Effector memory CD4-positive, alpha-beta T cell (primary cell): ENCODE measurements at regions not wholly inside any gene's neighbourhood (a gene's known extent, or its start where the extent isn't known, plus 50 kb on each side); places are given as distances from the start of the nearest gene placed in this dataset.

ENCODE experiments used
- DNase-seq, 3 donors: peaks; one replicate each; pipeline ENCODE4 v3.0.0-alpha.2; 2020
- H3K27ac ChIP-seq: 2 replicates; pipeline ENCODE4 v1.7.0; 2013; ENCODE audit warnings: mild to moderate bottlenecking, low read length, moderate library complexity; ENCODE audit not compliant: insufficient read depth, poor library complexity, severe bottlenecking
- H3K27me3 ChIP-seq: replicated peaks from 2 replicates; pipeline ENCODE4 v1.7.0; 2013; ENCODE audit warnings: mild to moderate bottlenecking, low read length; ENCODE audit not compliant: insufficient read depth, control insufficient read depth, poor library complexity, severe bottlenecking
- H3K36me3 ChIP-seq: 2 replicates; pipeline ENCODE4 v1.7.0; 2013; ENCODE audit warnings: mild to moderate bottlenecking, low read length, moderate library complexity; ENCODE audit not compliant: control insufficient read depth, insufficient read depth
- H3K4me1 ChIP-seq: 2 replicates; pipeline ENCODE4 v1.7.0; 2013; ENCODE audit warnings: low read length, mild to moderate bottlenecking; ENCODE audit not compliant: control insufficient read depth, insufficient read depth, poor library complexity, severe bottlenecking
- H3K4me3 ChIP-seq: 2 replicates; pipeline ENCODE4 v1.7.0; 2013; ENCODE audit warnings: low read length, low read depth, mild to moderate bottlenecking; ENCODE audit not compliant: insufficient read depth, poor library complexity, severe bottlenecking
- H3K9me3 ChIP-seq: 2 replicates; pipeline ENCODE4 v1.7.0; 2013; ENCODE audit warnings: mild to moderate bottlenecking, low read length, moderate library complexity; ENCODE audit not compliant: control insufficient read depth

DNA sequence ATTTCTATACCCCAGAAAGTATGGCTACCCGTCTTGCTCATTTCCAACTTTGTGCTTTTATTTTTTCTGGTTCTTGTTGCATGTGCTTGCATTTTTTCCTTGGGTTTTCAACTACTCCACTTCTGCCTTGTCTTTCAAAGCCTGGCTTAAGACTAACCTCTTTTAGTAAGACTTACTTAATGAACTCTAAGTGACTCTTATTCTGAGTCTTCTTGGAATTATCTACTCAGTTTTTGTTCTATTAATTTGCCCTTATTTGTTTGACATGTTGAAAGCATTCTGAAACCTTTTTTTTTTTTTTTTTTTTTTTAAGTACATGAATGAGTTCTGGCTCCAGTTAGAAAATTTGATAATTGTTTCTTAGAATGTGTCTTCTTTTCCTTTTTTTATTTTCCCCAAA, 74.8 kb downstream of the SLIT2 start:
- Histone ChIP-seq H3K4me1 (no peaks in the 10 kb centered on the region), H3K27ac (no peak overlapping the region), H3K4me3 (no peak overlapping the region), H3K9me3 (no peaks in the 10 kb centered on the region), H3K36me3 (no peaks in the 10 kb centered on the region), H3K27me3 (no peaks in the 10 kb centered on the region)
- DNase-seq, result no peak

DNA sequence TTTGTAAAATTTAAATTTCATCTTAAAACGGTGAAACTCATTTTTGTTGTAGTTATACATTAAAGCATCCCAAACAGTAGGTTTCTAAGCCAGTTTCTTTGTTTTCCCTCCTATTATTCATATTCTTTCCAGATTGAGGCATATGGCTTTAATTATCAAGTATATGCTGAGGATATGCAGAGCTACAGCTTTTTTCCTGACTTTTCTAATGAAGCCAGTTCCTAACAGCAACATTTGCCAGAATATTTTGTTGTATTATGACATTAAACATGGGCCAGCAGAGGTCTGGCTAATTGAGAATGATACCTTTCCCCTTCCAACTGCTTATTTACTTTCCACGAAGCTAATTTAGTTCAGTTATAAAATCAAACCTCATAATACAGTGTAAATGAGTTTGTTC, 75.3 kb downstream of the SLIT2 start:
- no peak overlapping the region for H3K4me3 ChIP-seq
- no peak for DNase-seq
- no peaks in the 10 kb centered on the region for H3K4me1 ChIP-seq
- H3K9me3 ChIP-seq, result no peaks in the 10 kb centered on the region
- no peaks in the 10 kb centered on the region for H3K36me3 ChIP-seq
- H3K27ac ChIP-seq, result no peak overlapping the region
- no peaks in the 10 kb centered on the region for H3K27me3 ChIP-seq

DNA sequence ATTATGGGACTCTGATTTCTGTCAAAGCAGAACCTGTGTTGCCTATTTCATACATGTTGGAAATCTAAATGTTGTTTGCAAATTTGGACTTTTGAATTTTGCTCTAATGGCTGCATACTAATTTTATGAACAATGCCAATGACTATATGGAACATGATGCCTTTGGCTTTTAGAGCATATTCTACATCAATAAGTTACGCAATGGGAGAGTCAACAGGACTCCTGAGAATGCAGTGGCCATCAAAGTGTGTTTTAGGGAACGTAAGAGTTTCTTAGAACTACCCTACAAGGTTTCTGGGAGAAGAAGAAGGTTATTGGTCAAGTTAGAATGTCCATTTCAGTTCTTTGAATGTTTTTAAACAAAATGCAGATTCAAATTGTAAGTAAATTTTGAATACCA, 76.1 kb downstream of the SLIT2 start:
- Histone ChIP-seq H3K27me3 (no peaks in the 10 kb centered on the region), H3K27ac (no peak overlapping the region), H3K9me3 (no peaks in the 10 kb centered on the region), H3K36me3 (no peaks in the 10 kb centered on the region), H3K4me1 (no peaks in the 10 kb centered on the region), H3K4me3 (no peak overlapping the region)
- no peak for DNase-seq

DNA sequence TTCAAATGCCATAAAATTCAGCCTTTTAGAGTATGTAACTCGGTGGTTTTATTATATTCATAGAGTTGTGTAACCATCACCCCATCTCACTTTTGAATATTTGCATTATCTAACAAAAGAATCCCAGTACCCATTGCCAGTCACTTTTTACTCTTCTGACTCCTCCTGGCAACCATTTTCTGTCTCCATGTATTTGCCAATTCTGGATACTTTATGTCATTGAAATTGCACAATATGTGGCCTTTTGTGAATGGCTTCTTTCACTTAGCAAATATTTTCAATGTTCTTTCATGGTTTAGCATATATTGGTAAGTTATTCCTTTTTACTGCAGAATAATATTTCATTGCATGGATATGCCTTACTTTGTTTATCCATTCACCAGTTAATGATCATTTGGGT, 79.9 kb downstream of the SLIT2 start:
- Histone ChIP-seq H3K27me3 (no peaks in the 10 kb centered on the region), H3K27ac (no peak overlapping the region), H3K9me3 (no peaks in the 10 kb centered on the region), H3K4me1 (no peaks in the 10 kb centered on the region), H3K36me3 (no peaks in the 10 kb centered on the region), H3K4me3 (no peak overlapping the region)
- no peak for DNase-seq

DNA sequence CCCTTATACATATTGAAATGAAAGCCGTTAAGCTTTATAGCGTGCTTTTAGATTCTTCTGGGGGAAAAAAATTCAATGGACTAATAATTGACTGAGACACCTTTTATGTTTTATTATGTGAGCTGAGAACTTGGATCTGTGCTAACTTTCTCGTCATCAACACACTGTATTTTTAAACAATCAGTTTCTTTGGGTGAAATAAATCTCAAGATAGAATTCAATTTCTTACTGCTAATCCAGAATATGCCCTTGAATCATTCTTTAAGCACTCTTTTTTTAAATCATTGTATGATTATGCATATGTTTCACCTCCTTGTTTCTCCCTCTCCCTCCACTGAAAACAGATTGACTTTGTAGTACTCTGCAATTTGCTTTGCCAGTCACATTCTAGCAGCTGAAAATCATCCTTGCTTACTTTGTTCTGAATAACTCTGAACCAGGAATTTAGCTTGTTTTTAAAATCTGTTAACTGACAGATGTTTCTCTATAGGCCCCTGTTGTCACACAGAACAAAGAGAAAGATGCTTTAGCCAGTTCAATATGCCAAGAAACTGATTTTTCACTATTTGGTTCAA, 81.5 kb downstream of the SLIT2 start:
- Histone ChIP-seq H3K27me3 (no peaks in the 10 kb centered on the region), H3K27ac (no peak overlapping the region), H3K36me3 (no peaks in the 10 kb centered on the region), H3K9me3 (no peaks in the 10 kb centered on the region), H3K4me1 (no peaks in the 10 kb centered on the region), H3K4me3 (no peak overlapping the region)
- no peak for DNase-seq

DNA sequence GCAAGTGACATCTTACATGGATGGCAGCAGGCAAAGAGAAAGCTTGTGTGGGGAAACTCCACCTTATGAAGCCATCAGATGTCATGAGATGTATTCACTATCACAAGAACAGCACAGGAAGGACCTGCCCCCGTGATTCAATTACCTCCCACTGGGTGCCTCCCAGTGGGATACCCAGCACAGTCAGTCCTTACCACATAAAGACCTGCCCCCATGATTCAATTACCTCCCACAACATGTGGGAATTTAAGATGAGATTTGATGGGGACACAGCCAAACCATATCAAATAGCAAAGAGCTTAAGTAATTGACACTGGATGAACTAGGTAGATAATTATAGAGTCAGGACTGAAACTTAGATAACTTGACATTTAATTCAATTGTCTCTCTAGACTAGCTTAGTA, 85.6 kb downstream of the SLIT2 start:
- H3K36me3 ChIP-seq, result no peaks in the 10 kb centered on the region
- no peak for DNase-seq
- H3K27ac ChIP-seq, result no peak overlapping the region
- no peaks in the 10 kb centered on the region for H3K27me3 ChIP-seq
- no peak overlapping the region for H3K4me3 ChIP-seq
- no peaks in the 10 kb centered on the region for H3K9me3 ChIP-seq
- no peaks in the 10 kb centered on the region for H3K4me1 ChIP-seq

DNA sequence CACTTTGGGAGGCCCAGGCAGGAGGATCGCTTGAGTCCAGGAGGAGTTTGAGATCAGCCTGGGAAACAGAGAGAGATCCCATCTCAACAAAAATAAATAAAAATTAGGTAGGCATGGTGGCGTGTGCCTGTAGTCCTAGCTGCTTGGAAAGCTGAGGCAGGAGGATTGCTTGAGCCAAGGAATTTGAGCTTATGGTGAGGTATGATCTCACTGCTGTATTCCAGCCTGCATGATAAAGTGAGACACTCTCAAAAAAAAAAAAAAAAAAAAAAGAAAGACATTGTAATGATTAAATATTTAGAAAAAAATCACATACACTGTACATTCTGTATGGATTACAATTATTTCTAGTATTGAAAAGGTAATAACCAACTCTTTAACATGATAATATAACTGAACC, 87.1 kb downstream of the SLIT2 start:
- no peaks in the 10 kb centered on the region for H3K36me3 ChIP-seq
- H3K9me3 ChIP-seq, result no peaks in the 10 kb centered on the region
- H3K27me3 ChIP-seq, result no peaks in the 10 kb centered on the region
- no peak overlapping the region for H3K27ac ChIP-seq
- DNase-seq, result no peak
- H3K4me3 ChIP-seq, result no peak overlapping the region
- no peaks in the 10 kb centered on the region for H3K4me1 ChIP-seq

DNA sequence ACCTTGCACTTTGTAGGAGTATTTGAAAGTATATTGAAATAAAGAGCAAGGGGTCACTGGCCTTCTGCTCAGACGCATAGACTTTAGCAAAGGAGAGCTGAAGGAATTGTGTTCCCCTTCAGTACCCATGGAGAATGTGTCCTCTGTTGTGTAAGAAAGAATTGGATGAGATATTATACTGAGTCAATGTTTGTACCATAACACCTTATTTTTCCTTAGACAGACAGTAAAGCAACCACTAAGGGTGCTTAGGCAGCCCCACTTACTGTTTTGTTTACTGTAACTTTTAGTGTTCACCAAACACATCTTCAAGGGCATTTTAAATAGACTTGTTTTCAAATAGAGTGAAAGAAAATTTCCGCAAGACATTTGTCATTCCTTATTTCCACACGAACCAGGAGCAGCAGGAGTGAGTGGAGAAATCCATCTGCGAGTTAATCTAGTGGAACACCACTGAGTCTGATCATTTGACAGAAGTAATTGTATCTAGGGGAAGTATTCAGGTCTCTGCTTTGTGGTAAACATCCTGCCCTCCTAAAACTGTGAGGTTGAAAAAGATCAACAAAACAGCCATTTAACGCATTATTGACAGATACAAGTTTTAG, 89.5 kb downstream of the SLIT2 start:
- no peak overlapping the region for H3K27ac ChIP-seq
- H3K36me3 ChIP-seq, result no peaks in the 10 kb centered on the region
- no peaks in the 10 kb centered on the region for H3K4me1 ChIP-seq
- H3K4me3 ChIP-seq, result no peak overlapping the region
- no peaks in the 10 kb centered on the region for H3K27me3 ChIP-seq
- DNase-seq, result no peak
- no peaks in the 10 kb centered on the region for H3K9me3 ChIP-seq

DNA sequence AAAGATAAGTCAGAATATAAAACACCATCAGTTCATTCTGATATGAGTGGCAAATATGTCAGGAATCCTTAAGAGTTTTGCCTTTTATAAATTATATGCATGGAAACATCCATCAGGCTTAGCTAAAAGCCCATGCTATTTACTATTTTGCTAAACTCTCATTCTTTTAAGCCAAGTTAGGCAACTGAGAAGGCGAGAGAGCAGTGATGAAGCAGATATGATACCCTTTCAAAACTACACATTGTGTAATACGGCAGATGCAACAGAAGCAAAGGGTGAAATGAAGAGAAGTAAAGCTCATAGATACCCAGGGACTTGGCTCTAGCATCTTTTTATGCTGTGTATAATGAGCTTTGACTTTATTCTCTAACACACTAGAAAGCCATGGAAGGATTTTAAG, 95.8 kb downstream of the SLIT2 start:
- Histone ChIP-seq H3K4me3 (no peak overlapping the region), H3K27me3 (no peaks in the 10 kb centered on the region), H3K9me3 (no peaks in the 10 kb centered on the region), H3K4me1 (no peaks in the 10 kb centered on the region), H3K36me3 (no peaks in the 10 kb centered on the region), H3K27ac (no peak overlapping the region)
- DNase-seq, result no peak

DNA sequence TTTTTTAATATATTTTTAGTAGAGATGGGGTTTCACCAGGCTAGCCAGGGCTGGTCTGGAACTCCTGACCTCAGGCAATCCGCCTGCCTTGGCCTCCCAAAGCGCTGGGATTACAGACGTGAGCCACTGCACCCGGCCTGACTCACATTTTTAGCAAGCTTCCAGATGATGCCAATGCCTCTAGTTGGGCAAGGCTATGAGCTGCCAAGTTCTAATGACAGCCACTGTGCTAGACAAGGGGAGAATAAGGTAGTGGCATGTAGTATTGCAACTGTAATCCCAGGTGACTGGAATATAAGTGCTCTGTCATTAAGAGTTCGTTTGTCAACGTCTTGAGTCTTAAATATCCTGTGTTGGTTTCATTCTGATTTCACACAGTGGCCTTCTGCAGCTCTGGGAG, 96.7 kb downstream of the SLIT2 start:
- Histone ChIP-seq H3K9me3 (no peaks in the 10 kb centered on the region), H3K4me3 (no peak overlapping the region), H3K4me1 (no peaks in the 10 kb centered on the region), H3K27ac (no peak overlapping the region), H3K36me3 (no peaks in the 10 kb centered on the region), H3K27me3 (no peaks in the 10 kb centered on the region)
- DNase-seq, result no peak
